ENCODE measurements at regions not wholly inside any gene's neighbourhood (a gene's known extent, or its start where the extent isn't known, plus 50 kb on each side); places are given as distances from the start of the nearest gene placed in this dataset.

GRCh38 chr7:52897288-52897687 lies 138.1 kb upstream of the POM121L12 start:
- DNase-seq (ENCODE audit: low spot score), result no peak

GRCh38 chr7:52877240-52877639 lies 158.2 kb upstream of the POM121L12 start:
- no peak for DNase-seq (ENCODE audit: low spot score)

- no peak for DNase-seq (ENCODE audit: low spot score)
Observed at GRCh38 chr7:52876402-52876801, 159.0 kb upstream of the POM121L12 start.

GRCh38 chr7:52863652-52864051 lies 171.8 kb upstream of the POM121L12 start:
- no peak for DNase-seq (ENCODE audit: low spot score)

- no peak for DNase-seq (ENCODE audit: low spot score)
Observed at GRCh38 chr7:52862321-52862720, 173.1 kb upstream of the POM121L12 start.

- no peak for DNase-seq (ENCODE audit: low spot score)
Observed at GRCh38 chr7:52857367-52857766, 178.1 kb upstream of the POM121L12 start.

GRCh38 chr7:52854681-52855080 lies 180.8 kb upstream of the POM121L12 start:
- DNase-seq (ENCODE audit: low spot score), result no peak

- no peak for DNase-seq (ENCODE audit: low spot score)
Observed at GRCh38 chr7:52851547-52851946, 183.9 kb upstream of the POM121L12 start.

- DNase-seq (ENCODE audit: low spot score), result no peak
Observed at GRCh38 chr7:52843436-52843835, 192.0 kb upstream of the POM121L12 start.

GRCh38 chr7:52842202-52842900 lies 193.1 kb upstream of the POM121L12 start:
- DNase-seq (ENCODE audit: low spot score), result no peak

- peak; percentile 6 for DNase-seq (ENCODE audit: low spot score)
Observed at GRCh38 chr7:52838981-52839411, 196.4 kb upstream of the POM121L12 start.

GRCh38 chr7:52831321-52831720 lies 204.1 kb upstream of the POM121L12 start:
- DNase-seq (ENCODE audit: low spot score), result no peak

- no peak for DNase-seq (ENCODE audit: low spot score)
Observed at GRCh38 chr7:52830801-52831200, 204.6 kb upstream of the POM121L12 start.

GRCh38 chr7:52826515-52827265 lies 208.7 kb upstream of the POM121L12 start:
- no peak for DNase-seq (ENCODE audit: low spot score)

- no peak for DNase-seq (ENCODE audit: low spot score)
Observed at GRCh38 chr7:52825611-52826010, 209.8 kb upstream of the POM121L12 start.

GRCh38 chr7:52811537-52811936 lies 223.9 kb upstream of the POM121L12 start:
- no peak for DNase-seq (ENCODE audit: low spot score)

GRCh38 chr7:52799817-52800216 lies 235.6 kb upstream of the POM121L12 start:
- DNase-seq (ENCODE audit: low spot score), result no peak

- no peak for DNase-seq (ENCODE audit: low spot score)
Observed at GRCh38 chr7:52797801-52798200, 237.6 kb upstream of the POM121L12 start.

GRCh38 chr7:52794621-52795020 lies 240.8 kb upstream of the POM121L12 start:
- no peak for DNase-seq (ENCODE audit: low spot score)

- no peak for DNase-seq (ENCODE audit: low spot score)
Observed at GRCh38 chr7:52791176-52791700, 244.2 kb upstream of the POM121L12 start.

GRCh38 chr7:52786174-52786573 lies 249.3 kb upstream of the POM121L12 start:
- no peak for DNase-seq (ENCODE audit: low spot score)

- no peak for DNase-seq (ENCODE audit: low spot score)
Observed at GRCh38 chr7:52782348-52782747, 253.1 kb upstream of the POM121L12 start.

GRCh38 chr7:52781250-52781649 lies 254.2 kb upstream of the POM121L12 start:
- DNase-seq (ENCODE audit: low spot score), result no peak

Data from A172 (cell line).